Frontal cortex (tissue), 4 donors: ENCODE measurements at regions not wholly inside any gene's neighbourhood (a gene's known extent, or its start where the extent isn't known, plus 50 kb on each side); places are given as distances from the start of the nearest gene placed in this dataset. TPM values are rescaled to one million over a fixed set of nuclear protein-coding genes. Genes with fewer than 3 reads are reported as not detected.

Experiments
- DNase-seq, 2 donors: peaks; one replicate each; pipeline ENCODE4 v3.0.0; 2012; ENCODE audit warnings: low spot score in 2 of 2
- FAIRE-seq: peaks from 2 replicates; lab custom pipeline; 2012; peaks lifted over from hg19 to GRCh38; lab: Jason Lieb, UNC
- small RNA-seq: library from RNA; depleted of rRNA; stranded (forward); fragments of <200 nt; gene quantifications from one replicate; pipeline ENCODE3, GENCODE V24; 2014
- donor health status: control.
- donor health status: control.
- donor health status: control.

DNA sequence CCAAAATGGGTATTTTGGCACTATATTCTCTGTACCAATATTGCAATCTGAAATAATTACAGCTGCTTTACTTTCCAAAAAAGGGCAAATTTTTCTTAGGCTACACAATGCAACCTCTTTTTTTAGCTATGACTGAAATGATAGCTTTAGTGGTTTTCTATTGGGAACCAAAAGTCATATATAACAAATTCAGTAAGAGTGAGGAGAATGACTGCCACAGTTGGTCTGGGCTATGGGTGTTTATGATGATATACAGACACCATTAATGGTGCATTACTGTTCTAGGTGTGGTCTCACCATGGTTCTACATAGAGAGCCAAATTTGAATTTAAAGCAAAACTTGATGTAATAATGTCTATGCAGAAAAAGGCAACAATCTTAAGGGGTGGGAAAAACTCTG, 72.3 kb upstream of the PTBP2 start:
- no peak for FAIRE-seq
- DNase-seq = no peak

DNA sequence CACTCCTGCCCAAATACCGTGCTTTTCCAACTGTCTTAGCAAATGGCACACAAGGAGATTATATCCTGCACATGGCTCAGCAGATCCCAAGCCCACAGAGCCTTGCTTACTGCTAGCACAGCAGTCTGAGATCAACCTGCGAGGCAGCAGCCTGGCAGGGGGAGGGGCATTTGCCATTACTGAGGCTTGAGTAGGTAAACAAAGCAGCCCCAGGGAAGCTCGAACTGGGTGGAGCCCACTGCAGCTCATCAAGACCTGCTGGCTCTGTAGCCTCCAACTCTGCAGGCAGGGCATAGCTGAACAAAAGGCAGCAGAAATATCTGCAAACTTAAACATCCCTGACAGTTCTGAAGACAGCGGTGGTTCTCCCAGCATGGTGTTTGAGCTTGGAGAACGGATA, 70.1 kb upstream of the PTBP2 start:
- DNase-seq = no peak

DNA sequence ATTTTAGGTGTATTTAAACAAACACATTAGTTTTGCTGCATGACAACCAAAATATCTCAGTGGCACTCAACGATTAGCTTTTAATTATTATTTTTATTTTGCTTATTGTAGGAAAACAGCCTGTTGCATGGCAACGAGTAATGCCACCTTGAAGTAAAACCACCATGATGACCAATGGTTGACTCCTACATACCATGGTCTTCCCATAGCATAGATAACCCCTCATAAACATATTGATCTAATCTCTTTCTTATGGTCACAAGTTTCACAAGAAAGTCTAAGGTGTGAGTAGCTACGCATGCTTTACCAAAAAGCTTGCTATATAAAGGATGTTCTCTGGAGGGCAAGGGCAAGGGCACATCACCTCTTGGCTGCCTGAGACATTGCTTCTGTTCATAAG, 61.5 kb upstream of the PTBP2 start:
- FAIRE-seq (no peak), DNase-seq (no peak)

More for the DNA sequence above, 70.1 kb upstream of the PTBP2 start:
- FAIRE-seq = no peak

DNA sequence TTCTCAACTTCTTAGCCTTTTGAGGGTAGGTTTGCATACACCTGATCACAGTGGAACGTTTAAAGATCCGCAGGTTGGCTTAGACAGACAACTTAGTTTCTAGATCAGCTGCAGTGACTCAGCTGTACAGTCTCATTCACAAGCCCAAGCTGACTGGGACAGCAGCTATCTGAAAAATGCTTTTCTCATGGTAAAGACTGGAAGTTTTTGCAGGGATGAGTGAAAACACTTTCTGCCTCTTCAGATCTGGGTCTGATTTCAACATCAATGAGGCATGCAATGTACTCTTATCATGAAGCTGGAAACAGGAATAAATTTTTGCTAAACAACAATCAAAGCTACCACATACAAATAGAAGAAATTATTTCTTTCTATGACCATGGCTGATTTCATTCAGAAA, 61.1 kb upstream of the PTBP2 start:
- DNase-seq (no peak), FAIRE-seq (no peak)

Small RNAs in the stretch of these regions (small RNA-seq; reads per million reads assigned to genes)
- gene RNU1-130P = not detected
